ENCODE measurements at regions not wholly inside any gene's neighbourhood (a gene's known extent, or its start where the extent isn't known, plus 50 kb on each side); places are given as distances from the start of the nearest gene placed in this dataset.

- DNase-seq (ENCODE audit: low read depth): no peak
Measured at GRCh38 chr17:79369001-79369400, 241.8 kb downstream of the RBFOX3 start.

- DNase-seq (ENCODE audit: low read depth): no peak
Measured at GRCh38 chr17:79368521-79368920, 242.3 kb downstream of the RBFOX3 start.

DNA sequence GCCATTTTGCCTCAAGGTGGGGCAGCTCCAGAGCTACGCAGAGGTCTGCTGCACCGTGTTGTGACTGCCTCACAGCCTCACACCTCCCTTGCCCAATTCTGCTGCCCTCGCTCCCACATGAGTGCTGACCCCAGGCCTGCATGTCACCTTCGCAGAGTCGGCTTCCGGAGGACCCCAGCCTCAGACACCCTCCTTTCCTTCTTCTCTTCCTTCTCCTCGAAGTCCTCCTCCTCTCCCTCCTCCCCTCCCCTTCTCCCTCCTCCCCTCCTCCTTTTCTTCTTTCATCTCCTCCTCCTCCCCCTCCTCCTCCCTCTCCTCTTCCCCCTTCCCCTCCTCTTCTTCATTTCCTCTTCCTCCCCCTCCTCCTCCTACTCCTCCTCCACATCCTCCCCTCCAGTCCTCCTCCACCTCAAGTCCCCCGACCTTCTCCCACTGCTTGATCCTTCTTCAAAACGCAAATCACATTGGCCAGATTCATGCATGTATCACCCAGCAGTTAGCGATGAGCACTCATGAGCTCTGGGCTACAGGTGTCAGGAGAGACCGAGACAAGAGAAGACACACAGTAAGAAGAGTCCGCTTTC lies 243.8 kb downstream of the RBFOX3 start:
- DNase-seq (ENCODE audit: low read depth): no peak

GRCh38 chr17:79365836-79366770 lies 244.7 kb downstream of the RBFOX3 start:
- no peak for DNase-seq (ENCODE audit: low read depth)

DNA sequence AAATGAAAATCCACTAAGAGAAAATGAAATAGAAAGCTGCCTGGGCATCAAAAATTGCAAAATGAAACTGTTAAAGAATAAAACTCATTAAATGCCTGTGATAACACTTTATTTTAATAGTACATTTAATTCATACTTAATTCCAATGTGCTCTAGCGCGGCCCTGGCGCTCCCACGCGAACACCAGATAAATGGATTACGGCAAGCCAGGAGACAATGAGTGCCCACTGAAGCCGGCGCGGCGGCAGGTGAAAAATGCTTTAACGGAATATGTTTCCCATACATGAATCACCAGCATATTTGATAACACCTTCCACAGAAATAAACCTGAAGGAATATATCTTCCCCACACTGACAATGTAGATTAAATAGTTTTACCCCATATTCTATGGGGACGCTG lies 245.5 kb downstream of the RBFOX3 start:
- DNase-seq (ENCODE audit: low read depth): no peak

GRCh38 chr17:79364315-79365094 lies 246.3 kb downstream of the RBFOX3 start:
- no peak for DNase-seq (ENCODE audit: low read depth)

- DNase-seq (ENCODE audit: low read depth): no peak
Measured at GRCh38 chr17:79363552-79364275, 247.1 kb downstream of the RBFOX3 start.

DNA sequence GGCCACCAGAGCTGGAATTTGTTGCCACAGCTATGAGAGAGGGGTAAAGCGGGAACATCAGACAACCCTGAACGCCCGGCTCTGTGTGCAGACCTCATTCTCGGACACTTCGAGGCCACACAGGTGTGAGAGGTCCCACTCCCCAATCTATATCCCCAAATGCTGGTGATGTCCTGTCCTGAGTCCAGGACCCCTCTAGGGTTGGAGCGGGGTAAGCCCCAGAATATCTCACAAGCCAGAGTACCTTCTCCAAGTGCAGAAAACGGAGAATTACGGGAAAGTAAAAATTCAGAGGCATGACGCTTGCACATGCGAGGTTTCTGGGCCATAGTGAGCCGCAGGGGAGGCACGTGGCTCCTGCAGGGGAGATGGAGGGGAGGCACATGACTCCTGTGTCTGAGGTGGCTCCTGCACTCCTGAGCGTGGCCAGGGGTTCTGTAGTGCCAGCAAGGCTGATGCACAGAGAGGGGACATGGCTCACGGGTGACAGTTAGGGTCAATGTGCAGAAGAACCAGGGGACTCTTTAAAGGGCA lies 248.0 kb downstream of the RBFOX3 start:
- no peak for DNase-seq (ENCODE audit: low read depth)

DNA sequence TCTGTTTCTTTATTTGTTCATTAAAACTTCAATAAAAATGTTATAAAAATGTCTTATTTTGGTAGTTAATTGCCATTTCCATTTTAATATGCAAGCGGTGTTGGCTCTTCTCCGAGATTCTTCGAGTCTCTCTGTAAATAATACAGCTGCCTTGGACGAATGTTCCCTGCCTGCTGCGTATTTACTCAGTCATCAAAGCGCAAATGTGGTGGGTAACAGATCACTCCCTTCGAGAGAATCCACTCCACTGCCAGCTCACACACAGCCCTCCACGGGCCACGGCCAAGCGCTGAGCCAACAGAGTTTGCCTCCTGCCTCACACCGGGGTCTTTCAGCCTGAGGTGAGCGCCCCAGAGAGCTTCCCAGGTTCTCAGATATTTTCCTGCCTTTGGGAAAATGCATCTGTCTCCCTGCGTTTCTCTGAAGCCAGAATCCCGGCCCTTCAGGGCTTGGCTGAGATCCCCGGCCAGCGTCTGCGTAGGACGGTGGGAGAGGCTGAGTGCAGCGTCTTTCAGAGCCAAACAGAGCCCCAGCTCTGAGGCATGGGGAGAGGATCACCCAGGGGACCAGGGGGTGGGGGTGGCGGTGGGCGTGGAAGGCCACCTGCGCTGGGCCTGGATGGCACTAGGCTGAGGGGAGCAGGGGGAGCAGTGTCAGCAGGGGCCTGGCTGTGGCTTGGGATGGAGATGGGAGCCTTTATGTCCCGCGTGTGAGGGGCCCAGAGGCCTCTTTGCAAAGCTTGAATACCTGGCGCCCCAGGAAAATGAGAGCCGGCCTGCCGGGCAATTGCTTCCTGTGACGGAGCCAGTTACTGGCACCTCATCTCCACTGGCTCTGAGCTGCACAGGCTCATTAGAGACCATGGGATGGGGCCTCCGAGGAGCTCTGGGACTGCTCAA lies 248.7 kb downstream of the RBFOX3 start:
- no peak for DNase-seq (ENCODE audit: low read depth)

GRCh38 chr17:79361221-79361734 lies 249.6 kb downstream of the RBFOX3 start:
- DNase-seq (ENCODE audit: low read depth): no peak

DNA sequence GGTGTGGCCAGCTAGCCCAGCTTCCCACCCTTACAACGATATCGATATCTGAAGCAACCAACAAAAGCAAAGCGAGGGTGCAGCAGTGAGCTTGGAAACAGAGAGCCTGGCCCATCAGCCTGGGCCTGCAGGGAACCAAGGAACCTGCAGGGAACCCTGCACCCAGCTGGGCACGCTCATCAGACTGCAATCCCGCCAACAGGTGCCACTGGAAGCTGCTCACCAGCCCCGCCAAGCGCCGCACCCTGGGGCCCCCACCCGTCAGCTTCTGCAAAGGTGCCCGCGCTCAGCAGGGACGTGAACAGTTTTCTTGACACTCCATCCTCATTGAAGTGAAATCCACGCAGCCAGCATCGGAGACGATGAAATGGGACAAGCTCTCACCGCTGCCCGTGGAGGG lies 250.7 kb downstream of the RBFOX3 start:
- DNase-seq (ENCODE audit: low read depth): no peak

DNA sequence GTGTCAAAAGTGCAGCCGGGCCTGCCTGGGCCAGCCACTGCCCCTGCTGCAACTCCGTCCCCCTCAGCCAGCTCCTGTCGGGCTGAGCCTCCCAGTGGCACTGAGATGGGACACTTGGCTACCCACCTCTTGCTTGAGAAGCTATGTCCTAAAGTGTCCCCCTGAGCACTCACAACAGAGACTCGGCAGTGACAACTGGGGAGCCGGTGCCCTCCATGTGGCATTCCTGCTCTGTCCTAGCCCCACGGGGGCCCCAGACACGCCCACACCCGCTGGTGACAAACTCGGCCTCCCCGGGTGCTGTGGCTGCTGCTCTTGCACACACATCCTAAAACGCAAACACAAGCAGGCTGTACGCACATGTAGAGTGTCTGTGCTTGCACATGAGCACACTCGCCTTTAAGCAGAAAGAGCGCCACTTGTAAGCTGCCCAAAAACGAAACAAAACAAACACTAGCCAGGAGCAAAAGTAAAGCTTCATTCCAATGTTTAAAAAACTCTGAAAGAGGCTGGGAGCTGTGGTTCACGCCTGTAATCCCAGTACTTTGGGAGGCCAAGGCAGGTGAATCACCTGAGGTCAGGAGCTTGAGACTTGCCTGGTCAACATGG lies 253.9 kb downstream of the RBFOX3 start:
- DNase-seq (ENCODE audit: low read depth): no peak

GRCh38 chr17:79355165-79355564 lies 255.7 kb downstream of the RBFOX3 start:
- no peak for DNase-seq (ENCODE audit: low read depth)

DNA sequence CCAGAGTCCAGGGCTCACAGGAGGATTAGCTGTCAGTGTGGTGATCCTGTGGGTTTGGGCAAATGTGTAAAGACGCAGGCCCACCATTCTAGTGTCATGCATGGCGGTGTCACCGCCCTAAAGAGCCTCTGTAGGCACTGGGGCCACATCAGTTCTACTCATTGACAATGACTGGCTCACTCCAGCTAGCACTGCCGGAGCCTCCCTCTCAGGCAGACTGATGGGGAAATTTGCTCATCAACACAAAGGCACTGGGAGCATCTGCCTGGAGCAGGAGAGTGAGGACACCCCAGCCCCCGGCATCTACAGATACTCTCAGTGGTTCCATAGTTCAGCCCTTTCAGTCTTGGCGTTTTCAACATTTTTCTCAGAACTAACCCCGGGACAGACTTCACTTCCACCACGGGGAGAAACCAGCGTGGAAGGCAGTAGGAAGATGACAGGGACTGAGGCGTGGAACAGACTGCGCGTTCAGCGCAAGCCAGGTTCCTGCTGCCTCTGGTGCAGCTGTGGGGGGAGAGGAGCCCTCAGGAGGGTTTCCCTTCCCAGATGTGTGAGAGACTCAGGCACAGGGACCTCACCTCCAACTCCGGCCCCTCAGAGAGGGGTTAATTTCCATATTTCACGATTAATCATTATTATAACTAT lies 256.6 kb downstream of the RBFOX3 start:
- no peak for DNase-seq (ENCODE audit: low read depth)

DNA sequence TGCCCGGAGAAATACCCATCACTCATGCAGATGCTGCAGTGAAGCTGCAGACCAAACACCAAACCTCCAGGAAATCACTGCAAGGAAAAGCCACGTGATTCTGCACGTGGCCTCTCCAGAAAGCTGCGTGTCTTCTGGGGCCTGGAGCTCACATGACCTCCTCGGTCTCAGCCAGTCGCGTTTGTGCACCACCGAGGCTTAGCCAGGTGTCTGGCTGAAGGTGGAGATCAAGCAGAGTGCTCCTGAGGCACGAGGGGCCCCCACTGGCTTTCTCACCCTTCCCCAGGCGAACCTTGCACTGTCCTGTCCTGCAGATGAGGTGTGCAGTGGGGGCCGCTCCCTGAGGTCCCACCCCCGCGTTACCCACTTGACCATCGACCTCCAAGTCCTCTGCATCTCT lies 257.3 kb downstream of the RBFOX3 start:
- DNase-seq (ENCODE audit: low read depth): no peak

DNA sequence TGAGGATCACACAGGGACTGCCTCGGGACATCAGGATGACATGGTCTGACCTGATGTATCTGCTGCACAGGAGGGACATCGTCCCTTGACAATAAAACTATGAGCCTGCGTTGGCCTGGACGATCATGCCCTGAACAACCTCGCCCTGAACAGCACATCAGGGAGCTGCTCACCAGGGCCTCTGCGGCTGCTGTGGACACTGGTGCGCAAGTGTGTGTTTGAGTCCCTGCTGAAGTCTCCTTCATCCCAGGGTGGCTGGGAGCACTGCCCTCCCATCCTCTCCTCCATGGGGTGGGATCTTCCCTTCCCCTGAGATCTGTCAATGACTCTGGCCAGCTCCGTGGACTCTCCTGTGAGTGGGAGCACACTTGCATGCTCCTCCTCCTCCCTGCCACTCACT lies 257.8 kb downstream of the RBFOX3 start:
- DNase-seq (ENCODE audit: low read depth): no peak

DNA sequence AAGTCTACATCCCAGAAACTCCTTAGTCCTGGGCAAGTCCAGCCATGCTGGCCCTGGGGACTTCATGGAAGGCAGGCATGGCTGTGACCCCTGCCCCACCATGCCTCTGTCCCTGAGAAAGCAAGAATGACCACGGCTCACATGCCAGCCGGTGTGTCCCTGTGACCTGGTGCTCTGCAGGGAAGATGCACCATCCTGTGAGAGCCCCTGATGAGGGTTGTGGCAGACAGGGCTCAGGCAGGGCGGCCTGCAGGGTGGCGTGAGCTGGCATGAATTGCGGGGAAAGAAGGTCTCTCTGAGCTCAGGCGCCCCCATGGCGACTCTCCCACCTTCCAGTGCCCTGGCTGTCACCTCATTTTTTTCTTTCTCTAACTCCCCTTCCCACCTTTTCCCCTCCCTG lies 260.3 kb downstream of the RBFOX3 start:
- DNase-seq (ENCODE audit: low read depth): no peak

DNA sequence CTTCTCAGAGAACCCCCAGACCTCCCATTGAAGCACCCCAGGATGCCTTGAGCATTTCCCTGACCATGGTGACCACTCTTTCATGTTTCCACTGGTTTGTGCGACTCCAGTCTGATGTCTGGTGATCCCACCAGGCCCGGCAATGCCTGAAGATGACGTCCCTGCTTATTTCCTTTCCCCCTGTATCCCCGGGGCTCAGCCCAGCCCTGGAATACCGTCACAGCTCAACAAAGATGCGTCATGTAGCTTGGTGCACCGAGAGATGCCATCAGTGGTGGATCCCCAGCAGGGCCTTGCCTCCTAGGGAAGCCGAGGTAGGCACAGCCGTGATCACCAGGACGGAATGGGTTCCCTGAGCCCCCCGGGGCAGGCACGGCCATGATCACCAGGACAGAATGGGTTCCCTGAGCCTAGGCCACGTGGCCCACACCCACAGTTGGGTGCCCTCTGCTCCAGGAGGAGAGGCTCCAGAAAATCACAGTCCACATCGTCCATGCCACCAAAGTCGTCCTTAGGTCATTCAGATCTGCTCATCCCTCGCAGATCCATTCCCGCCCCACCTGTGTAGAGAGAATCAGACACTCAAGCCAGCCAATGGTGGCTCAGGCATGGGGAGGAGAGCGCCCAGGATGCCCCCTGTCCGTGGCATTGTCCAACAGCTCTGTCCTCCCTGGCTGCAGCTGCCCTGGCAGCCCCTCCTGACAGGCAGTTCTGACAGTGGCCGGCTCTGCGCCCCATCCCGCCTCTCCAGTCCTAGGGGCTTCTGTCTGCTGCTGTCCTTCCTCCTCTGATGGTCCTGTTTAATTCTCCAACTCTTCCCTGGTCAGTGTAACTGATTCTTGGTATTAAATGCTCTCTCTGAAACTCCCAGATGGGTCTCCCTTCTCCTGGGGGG lies 261.1 kb downstream of the RBFOX3 start:
- DNase-seq (ENCODE audit: low read depth): no peak

GRCh38 chr17:79342376-79342775 lies 267.8 kb downstream of the ENGASE start:
- no peak for DNase-seq (ENCODE audit: low read depth)
